ENCODE measurements at regions not wholly inside any gene's neighbourhood (a gene's known extent, or its start where the extent isn't known, plus 50 kb on each side); places are given as distances from the start of the nearest gene placed in this dataset.
A peak's percentile ranks its signal among the peaks of the same experiment; 100 is the strongest.

DNA sequence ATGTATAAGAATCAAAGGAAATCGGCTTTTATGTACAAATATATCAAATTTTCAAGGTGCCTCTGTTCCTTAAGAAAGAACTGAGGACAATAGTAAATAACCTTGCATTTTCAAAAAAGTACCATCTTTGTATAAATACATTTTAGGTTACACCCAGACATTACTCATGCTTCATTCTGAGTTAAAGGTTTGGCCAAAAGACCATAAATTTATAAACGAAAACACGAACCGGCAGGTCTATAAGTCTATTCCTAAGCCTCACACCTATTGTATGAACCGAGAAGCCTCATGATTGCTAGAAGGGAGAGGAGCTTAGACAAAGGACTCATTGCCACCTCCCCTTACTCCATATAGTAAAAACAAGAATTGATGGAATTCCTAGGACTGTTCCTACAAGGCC, 94.6 kb upstream of the PSMD7 start:
- no peaks in the 10 kb centered on the region for H3K36me3 ChIP-seq
- no peak for DNase-seq (ENCODE audit: low spot score in 2 of 2)
- 64% methylated on average over 5 of the region's 5 CpGs for WGBS

DNA sequence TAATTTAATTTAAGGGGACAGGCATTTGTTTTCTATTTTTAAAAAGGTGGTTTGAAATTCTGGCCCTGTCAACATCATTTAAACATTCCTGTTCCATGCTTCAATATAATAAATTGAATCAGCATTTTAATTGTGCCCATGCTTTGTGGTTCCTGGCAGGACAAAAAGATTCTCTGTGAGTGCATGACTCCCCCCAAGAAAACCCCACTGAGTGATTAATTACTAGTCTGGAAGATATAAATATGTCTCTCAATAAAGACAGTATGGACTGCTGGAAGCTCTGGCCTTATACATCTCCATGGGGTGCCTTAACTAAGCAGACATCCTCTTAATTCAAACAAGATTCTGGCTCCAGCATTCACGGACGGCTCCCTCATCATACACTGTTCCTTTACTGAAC, 95.0 kb upstream of the PSMD7 start:
- Histone ChIP-seq H3K4me1 (no peaks in the 10 kb centered on the region), H3K36me3 (no peaks in the 10 kb centered on the region), H3K9me3 (no peaks in the 10 kb centered on the region), H3K27ac (no peak overlapping the region), H3K27me3 (no peaks in the 10 kb centered on the region), H3K4me3 (no peak overlapping the region)
- TF ChIP-seq POLR2AphosphoS5 (IDR thresholded peaks at IDR 0.05) (no peak), EP300 (IDR thresholded peaks at IDR 0.05) (no peak), POLR2A (IDR thresholded peaks at IDR 0.05) (no peak), CTCF (IDR thresholded peaks at IDR 0.05) (no peak)
- no peak for DNase-seq (ENCODE audit: low spot score in 2 of 2)
- WGBS = 75% methylated on average over 2 of the region's 2 CpGs

More for the DNA sequence above, 94.6 kb upstream of the PSMD7 start:
- H3K9me3 ChIP-seq = no peaks in the 10 kb centered on the region
- no peak overlapping the region for H3K4me3 ChIP-seq
- H3K27me3 ChIP-seq = no peaks in the 10 kb centered on the region
- no peak overlapping the region for H3K27ac ChIP-seq
- TF ChIP-seq POLR2A (IDR thresholded peaks at IDR 0.05) (no peak), CTCF (IDR thresholded peaks at IDR 0.05) (no peak), EP300 (IDR thresholded peaks at IDR 0.05) (no peak), POLR2AphosphoS5 (IDR thresholded peaks at IDR 0.05) (no peak)
- H3K4me1 ChIP-seq = no peaks in the 10 kb centered on the region

GRCh38 chr16:74200921-74201320, 95.7 kb upstream of the PSMD7 start:
- Histone ChIP-seq H3K27ac (peak overlapping the region; percentile 5), H3K9me3 (no peaks in the 10 kb centered on the region), H3K4me3 (no peak overlapping the region), H3K36me3 (no peaks in the 10 kb centered on the region), H3K4me1 (no peaks in the 10 kb centered on the region), H3K27me3 (no peaks in the 10 kb centered on the region)
- TF ChIP-seq POLR2AphosphoS5 (IDR thresholded peaks at IDR 0.05) = no peak
- TF ChIP-seq CTCF (IDR thresholded peaks at IDR 0.05) = no peak
- TF ChIP-seq POLR2A (IDR thresholded peaks at IDR 0.05) = no peak
- no peak for TF ChIP-seq EP300 (IDR thresholded peaks at IDR 0.05)
- WGBS = 86% methylated on average over 5 of the region's 5 CpGs
- DNase-seq (ENCODE audit: low spot score in 2 of 2) = no peak

- Histone ChIP-seq H3K9me3 (no peaks in the 10 kb centered on the region), H3K36me3 (no peaks in the 10 kb centered on the region), H3K4me1 (no peaks in the 10 kb centered on the region), H3K27ac (no peak overlapping the region), H3K27me3 (no peaks in the 10 kb centered on the region), H3K4me3 (no peak overlapping the region)
- TF ChIP-seq CTCF (IDR thresholded peaks at IDR 0.05) (no peak), POLR2A (IDR thresholded peaks at IDR 0.05) (no peak), EP300 (IDR thresholded peaks at IDR 0.05) (no peak), POLR2AphosphoS5 (IDR thresholded peaks at IDR 0.05) (no peak)
- WGBS = 83% methylated on average over 3 of the region's 3 CpGs
- DNase-seq (ENCODE audit: low spot score in 2 of 2) = no peak
Measured at GRCh38 chr16:74199842-74200124, 96.8 kb upstream of the PSMD7 start.

DNA sequence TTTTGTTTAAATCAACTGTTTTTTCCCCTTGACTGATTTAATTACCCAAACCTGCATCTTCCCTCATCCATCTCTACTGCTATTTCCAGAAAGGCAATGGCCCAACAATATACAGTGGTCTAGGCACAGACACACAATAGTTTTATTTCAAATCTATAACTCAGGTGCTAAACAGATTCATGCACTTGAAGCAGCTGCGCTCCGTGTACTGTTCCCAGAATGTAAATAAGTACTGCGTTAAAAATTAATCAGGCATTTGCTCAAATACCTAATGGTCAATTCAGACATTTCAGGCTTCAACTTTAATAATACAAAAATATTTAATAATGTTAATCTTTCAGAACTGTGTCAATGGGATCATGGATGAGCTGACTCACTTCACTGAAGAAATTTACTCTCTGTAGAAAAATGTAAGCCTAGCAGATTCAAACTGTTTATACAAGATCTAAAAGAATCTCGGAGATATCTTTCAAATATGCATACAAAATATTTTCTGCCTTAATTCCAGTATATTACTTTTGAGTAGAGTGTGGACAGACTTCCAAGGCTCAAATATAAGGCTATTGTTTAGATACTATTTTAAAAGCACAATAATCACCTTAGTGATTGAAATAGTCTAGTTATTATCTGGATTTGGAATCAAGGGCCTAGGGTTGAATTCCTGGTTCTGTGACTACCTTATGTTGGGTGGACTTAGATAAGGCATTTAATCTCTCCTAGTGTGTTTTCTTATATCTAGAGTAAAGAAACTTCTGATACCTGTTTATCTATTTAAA, 97.4 kb upstream of the PSMD7 start:
- no peak for TF ChIP-seq POLR2AphosphoS5 (IDR thresholded peaks at IDR 0.05)
- Histone ChIP-seq H3K9me3 (no peaks in the 10 kb centered on the region), H3K4me3 (no peak overlapping the region), H3K27me3 (no peaks in the 10 kb centered on the region), H3K27ac (no peak overlapping the region), H3K4me1 (no peaks in the 10 kb centered on the region), H3K36me3 (no peaks in the 10 kb centered on the region)
- 88% methylated on average over 4 of the region's 4 CpGs for whole genome bisulfite sequencing
- no peak for DNase-seq (ENCODE audit: low spot score in 2 of 2)

Data from suprapubic skin (tissue), 4 donors.